Prostate gland (tissue), 2 donors: ENCODE measurements at regions not wholly inside any gene's neighbourhood (a gene's known extent, or its start where the extent isn't known, plus 50 kb on each side); places are given as distances from the start of the nearest gene placed in this dataset.
A peak's percentile ranks its signal among the peaks of the same experiment; 100 is the strongest.

Experiments
- DNase-seq: peaks from one replicate; pipeline ENCODE4 v3.0.0-alpha.2; 2019; ENCODE audit warnings: low spot score
- H3K27ac ChIP-seq, 2 donors: fragments of 200-600 bp; sonication (generic); 2 replicates each; pipeline ENCODE4 v1.5.1; 2017 to 2019
- H3K27me3 ChIP-seq: fragments of 200-600 bp; sonication (generic); replicated peaks from 2 replicates; pipeline ENCODE4 v1.5.1; 2019; ENCODE audit not compliant: insufficient read depth
- H3K36me3 ChIP-seq, 2 donors: fragments of 200-600 bp; sonication (generic); 1 replicate in 1 of 2; 2 replicates in 1 of 2; pipeline versions ENCODE4 v1.5.1 to v1.8.1; 2017 to 2019
- H3K4me1 ChIP-seq: fragments of 200-600 bp; sonication (generic); replicated peaks from 2 replicates; pipeline ENCODE4 v1.5.1; 2019
- H3K4me3 ChIP-seq, 2 donors: fragments of 200-600 bp; sonication (generic); 2 replicates each; pipeline ENCODE4 v1.5.1; 2017 to 2019
- H3K9me3 ChIP-seq: fragments of 200-600 bp; sonication (generic); 2 replicates; pipeline ENCODE4 v1.5.1; 2017
- POLR2A ChIP-seq: fragments of 450-650 bp; IDR thresholded peaks from one replicate; pipeline ENCODE4 v1.6.1; 2016; ENCODE audit warnings: antibody characterized with exemption, mild to moderate bottlenecking
- POLR2AphosphoS5 ChIP-seq: sonication (generic); formaldehyde crosslinking; IDR thresholded peaks from one replicate; pipeline ENCODE4 v1.6.1; 2017; ENCODE audit warnings: antibody characterized with exemption
- WGBS: methylation state at CpG from one replicate; pipeline ENCODE4 v1.1.5; 2018; 5-methylcytosine and 5-hydroxymethylcytosine counted together
- intact Hi-C: fragments of 100-400 bp; cut with DNase I; formaldehyde crosslinking; loops from one replicate; pipeline ENCODE4 v1.14.2; 2022
- TF ChIP-seq, protein P1 (sequence below), 4 experiments: fragments of 200-600 bp in 2 of 4; fragments of 450-650 bp in 2 of 4; sonication (generic) in 2 of 4; IDR thresholded peaks; 1 replicate in 3 of 4; 2 replicates in 1 of 4; pipeline ENCODE4 v1.5.1; 2016 to 2019; ENCODE audit warnings: antibody characterized with exemption in 4 of 4, mild to moderate bottlenecking in 2 of 4, moderate library complexity in 2 of 4

DNA sequence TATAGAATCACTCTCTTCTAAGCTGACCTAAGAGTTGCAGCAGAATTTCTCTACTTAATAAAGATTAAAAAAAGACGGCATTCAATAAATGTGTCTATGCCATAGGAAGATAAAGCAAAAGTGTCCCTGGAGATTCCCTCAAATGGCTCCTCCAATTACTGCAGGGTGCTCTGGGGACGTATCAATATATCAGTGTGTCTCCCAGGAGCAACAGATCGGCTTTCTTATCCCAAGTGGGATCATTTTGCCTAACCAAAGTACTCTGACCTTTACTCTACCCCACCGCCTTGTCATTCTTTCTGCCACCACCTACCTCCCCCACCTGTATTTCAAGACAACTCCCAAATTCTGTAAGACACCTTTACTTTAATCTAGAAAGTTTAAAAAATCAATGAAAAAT lies 202.0 kb upstream of the SEMA3C start:
- no peak for DNase-seq
- H3K9me3 ChIP-seq: no peaks in the 10 kb centered on the region
- H3K4me1 ChIP-seq: no peaks in the 10 kb centered on the region
- no peak overlapping the region for H3K4me3 ChIP-seq
- H3K27ac ChIP-seq: no peak overlapping the region
- intact Hi-C loops: no loop called here
- no peaks in the 10 kb centered on the region for H3K36me3 ChIP-seq
- H3K27me3 ChIP-seq: no peaks in the 10 kb centered on the region
- WGBS: 90% methylated on average over 4 of the region's 4 CpGs
- TF ChIP-seq POLR2AphosphoS5: no peak
- TF ChIP-seq, protein P1, sequence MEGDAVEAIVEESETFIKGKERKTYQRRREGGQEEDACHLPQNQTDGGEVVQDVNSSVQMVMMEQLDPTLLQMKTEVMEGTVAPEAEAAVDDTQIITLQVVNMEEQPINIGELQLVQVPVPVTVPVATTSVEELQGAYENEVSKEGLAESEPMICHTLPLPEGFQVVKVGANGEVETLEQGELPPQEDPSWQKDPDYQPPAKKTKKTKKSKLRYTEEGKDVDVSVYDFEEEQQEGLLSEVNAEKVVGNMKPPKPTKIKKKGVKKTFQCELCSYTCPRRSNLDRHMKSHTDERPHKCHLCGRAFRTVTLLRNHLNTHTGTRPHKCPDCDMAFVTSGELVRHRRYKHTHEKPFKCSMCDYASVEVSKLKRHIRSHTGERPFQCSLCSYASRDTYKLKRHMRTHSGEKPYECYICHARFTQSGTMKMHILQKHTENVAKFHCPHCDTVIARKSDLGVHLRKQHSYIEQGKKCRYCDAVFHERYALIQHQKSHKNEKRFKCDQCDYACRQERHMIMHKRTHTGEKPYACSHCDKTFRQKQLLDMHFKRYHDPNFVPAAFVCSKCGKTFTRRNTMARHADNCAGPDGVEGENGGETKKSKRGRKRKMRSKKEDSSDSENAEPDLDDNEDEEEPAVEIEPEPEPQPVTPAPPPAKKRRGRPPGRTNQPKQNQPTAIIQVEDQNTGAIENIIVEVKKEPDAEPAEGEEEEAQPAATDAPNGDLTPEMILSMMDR (IDR thresholded peaks at IDR 0.05): no peak
- TF ChIP-seq POLR2A: no peak

DNA sequence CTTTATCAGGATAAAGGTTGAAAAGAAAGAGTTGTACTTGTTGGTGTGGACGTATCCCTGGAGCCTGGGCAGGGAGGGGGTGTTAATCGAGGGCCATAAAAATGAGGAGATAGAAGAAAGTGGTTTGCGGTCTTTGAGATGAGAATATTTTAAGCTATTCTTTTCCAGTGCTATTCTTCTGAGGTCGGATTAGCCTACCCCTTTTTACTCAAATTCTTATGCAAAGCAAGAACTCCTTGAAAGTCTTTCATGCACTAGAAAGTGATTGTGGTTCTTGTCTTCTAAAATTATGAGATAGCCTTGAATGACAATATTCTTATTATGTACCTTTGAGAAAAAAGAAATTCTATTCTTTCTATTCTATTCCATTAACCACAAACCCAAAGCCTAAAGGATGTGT lies 201.3 kb upstream of the SEMA3C start:
- TF ChIP-seq POLR2A (no peak), POLR2AphosphoS5 (no peak)
- TF ChIP-seq, protein P1 (IDR thresholded peaks at IDR 0.05): no peak
- 89% methylated on average over 4 of the region's 4 CpGs for WGBS
- Histone ChIP-seq H3K9me3 (no peaks in the 10 kb centered on the region), H3K27me3 (no peaks in the 10 kb centered on the region), H3K4me1 (no peaks in the 10 kb centered on the region), H3K27ac (no peak overlapping the region), H3K4me3 (no peak overlapping the region), H3K36me3 (no peaks in the 10 kb centered on the region)
- DNase-seq: no peak
- intact Hi-C loops: no loop called here

DNA sequence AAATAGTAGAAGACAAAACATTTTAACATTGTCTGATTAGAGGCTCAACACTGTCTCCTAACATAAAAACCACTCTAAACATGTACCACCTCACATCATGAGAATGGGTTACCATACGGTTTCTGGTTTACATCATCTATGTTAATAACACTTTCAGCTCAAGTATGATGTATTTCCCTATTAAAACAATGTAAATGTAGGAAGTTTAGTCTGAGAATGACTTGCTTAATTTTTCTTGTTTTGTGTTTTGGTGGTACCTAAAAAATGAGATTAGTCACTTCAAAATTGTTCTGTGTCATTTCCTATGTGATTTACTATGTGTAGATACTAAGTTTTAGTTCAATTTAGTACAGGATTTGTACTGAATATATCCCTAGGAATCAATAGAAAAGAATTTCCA lies 195.8 kb upstream of the SEMA3C start:
- no peak overlapping the region for H3K27ac ChIP-seq
- TF ChIP-seq POLR2AphosphoS5: no peak
- TF ChIP-seq, protein P1 (IDR thresholded peaks at IDR 0.05): no peak
- no peak for TF ChIP-seq POLR2A
- intact Hi-C loops: no loop called here
- no peaks in the 10 kb centered on the region for H3K27me3 ChIP-seq
- WGBS: 96% methylated on average over 1 of the region's 1 CpG
- H3K4me1 ChIP-seq: no peaks in the 10 kb centered on the region
- H3K9me3 ChIP-seq: no peaks in the 10 kb centered on the region
- no peak for DNase-seq
- H3K36me3 ChIP-seq: no peaks in the 10 kb centered on the region
- H3K4me3 ChIP-seq: no peak overlapping the region

DNA sequence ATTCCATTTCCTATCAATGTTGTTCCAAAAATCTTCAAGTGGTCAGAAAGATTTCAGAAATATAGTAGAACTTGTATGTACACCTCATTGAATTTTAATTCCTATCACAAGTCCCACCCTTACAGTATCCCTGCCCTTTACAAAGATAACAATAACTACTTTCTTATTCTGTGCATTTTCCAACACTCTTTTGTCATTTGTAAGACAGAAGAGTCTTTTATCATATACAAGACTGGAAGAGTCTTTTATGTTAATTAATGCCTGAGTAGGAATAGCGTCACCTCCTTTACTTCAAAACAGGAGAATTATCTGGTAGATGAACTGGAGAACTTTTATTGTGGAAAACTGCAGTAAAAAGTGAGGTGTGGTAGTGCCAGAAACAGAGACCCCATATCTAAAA lies 193.9 kb upstream of the SEMA3C start:
- no peak for TF ChIP-seq POLR2AphosphoS5
- TF ChIP-seq, protein P1 (IDR thresholded peaks at IDR 0.05): no peak
- TF ChIP-seq POLR2A: no peak
- DNase-seq: no peak
- H3K9me3 ChIP-seq: no peaks in the 10 kb centered on the region
- H3K4me3 ChIP-seq: no peak overlapping the region
- H3K27ac ChIP-seq: no peak overlapping the region
- 96% methylated on average over 1 of the region's 1 CpG for WGBS
- H3K4me1 ChIP-seq: no peaks in the 10 kb centered on the region
- no peaks in the 10 kb centered on the region for H3K27me3 ChIP-seq
- intact Hi-C loops: no loop called here
- no peaks in the 10 kb centered on the region for H3K36me3 ChIP-seq

GRCh38 chr7:81111781-81112540 lies 193.1 kb upstream of the SEMA3C start:
- Histone ChIP-seq H3K36me3 (no peaks in the 10 kb centered on the region), H3K9me3 (no peaks in the 10 kb centered on the region), H3K4me3 (no peak overlapping the region), H3K27me3 (no peaks in the 10 kb centered on the region), H3K27ac (no peak overlapping the region), H3K4me1 (no peaks in the 10 kb centered on the region)
- TF ChIP-seq POLR2A (no peak), POLR2AphosphoS5 (peak; percentile 10)
- TF ChIP-seq, protein P1 (IDR thresholded peaks at IDR 0.05): no peak
- intact Hi-C loops: no loop called here
- no peak for DNase-seq
- WGBS: 24% methylated on average over 11 of the region's 11 CpGs
